ENCODE measurements at regions not wholly inside any gene's neighbourhood (a gene's known extent, or its start where the extent isn't known, plus 50 kb on each side); places are given as distances from the start of the nearest gene placed in this dataset.

DNA sequence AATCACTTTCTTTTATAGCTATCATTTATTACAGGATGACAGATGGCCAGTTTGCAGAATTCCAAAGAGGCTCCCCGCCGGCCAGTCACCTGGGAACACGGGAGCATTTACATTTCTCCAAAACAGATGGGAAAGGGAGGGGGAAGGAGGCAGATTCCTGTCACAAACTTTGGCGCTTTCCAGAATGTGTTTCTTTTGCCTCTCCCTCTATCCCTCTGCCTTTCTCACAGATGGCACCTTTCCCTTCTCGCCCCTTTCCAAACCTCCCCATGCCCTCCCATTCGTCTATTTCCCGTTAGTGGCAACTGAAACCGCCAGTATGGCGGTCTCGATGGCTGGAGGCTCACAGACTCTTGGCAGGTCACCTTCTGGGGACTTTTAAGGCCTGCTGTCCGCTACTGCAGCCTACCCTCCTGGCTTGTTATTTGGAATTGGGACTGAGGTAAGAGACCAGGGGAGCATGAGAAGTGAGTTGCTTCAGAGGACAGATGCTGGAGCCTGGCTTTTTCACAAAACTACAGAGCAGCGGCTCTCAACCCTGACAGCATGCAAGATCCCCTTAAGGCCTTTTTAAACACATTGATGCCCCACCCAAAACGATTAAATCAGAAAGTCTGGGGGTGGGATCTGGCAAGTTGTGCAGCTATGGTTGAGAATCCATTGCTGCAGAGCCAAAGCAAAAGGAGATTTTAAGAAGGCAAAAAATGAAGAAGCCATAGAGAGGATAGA lies 161.5 kb upstream of the VASH1 start:
- Histone ChIP-seq H3K27me3 (replicated peaks; ENCODE audit: control insufficient read depth, insufficient read depth, low read length, poor library complexity, severe bottlenecking) (no peaks in the 10 kb centered on the region), H3K4me3 (ENCODE audit: insufficient read depth, low read depth, low read length, poor library complexity, severe bottlenecking) (no peak overlapping the region), H3K36me3 (ENCODE audit: control insufficient read depth, insufficient read depth, low read length) (no peaks in the 10 kb centered on the region), H3K27ac (ENCODE audit: insufficient read depth, low read length, poor library complexity, severe bottlenecking) (no peak overlapping the region), H3K9me3 (ENCODE audit: control insufficient read depth, low read length) (no peaks in the 10 kb centered on the region), H3K4me1 (ENCODE audit: control insufficient read depth, insufficient read depth, low read length, poor library complexity, severe bottlenecking) (no peaks in the 10 kb centered on the region)
- no peak for DNase-seq

DNA sequence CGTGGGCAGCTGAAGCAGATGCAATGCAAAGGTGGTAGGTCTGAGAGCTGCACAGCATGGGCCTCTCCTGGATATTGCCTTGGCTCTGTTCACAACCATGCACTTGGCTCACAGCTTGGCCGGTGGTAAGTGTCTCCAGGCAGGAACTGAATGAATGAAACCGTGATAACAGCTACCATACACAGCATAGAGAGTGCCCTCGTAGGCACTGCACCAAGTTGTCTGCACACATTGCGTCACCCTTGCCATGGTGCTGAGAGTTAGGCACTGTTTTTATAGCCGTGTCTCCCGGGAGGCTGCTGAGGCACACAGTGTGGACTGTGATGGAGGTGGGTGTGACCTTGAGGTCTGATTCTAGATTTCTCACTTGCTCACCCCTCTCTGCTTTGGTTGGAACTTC lies 157.6 kb upstream of the VASH1 start:
- H3K36me3 ChIP-seq (ENCODE audit: control insufficient read depth, insufficient read depth, low read length), result no peaks in the 10 kb centered on the region
- no peaks in the 10 kb centered on the region for H3K27me3 ChIP-seq (replicated peaks; ENCODE audit: control insufficient read depth, insufficient read depth, low read length, poor library complexity, severe bottlenecking)
- no peaks in the 10 kb centered on the region for H3K4me1 ChIP-seq (ENCODE audit: control insufficient read depth, insufficient read depth, low read length, poor library complexity, severe bottlenecking)
- DNase-seq, result no peak
- no peak overlapping the region for H3K4me3 ChIP-seq (ENCODE audit: insufficient read depth, low read depth, low read length, poor library complexity, severe bottlenecking)
- H3K9me3 ChIP-seq (ENCODE audit: control insufficient read depth, low read length), result no peaks in the 10 kb centered on the region
- no peak overlapping the region for H3K27ac ChIP-seq (ENCODE audit: insufficient read depth, low read length, poor library complexity, severe bottlenecking)

DNA sequence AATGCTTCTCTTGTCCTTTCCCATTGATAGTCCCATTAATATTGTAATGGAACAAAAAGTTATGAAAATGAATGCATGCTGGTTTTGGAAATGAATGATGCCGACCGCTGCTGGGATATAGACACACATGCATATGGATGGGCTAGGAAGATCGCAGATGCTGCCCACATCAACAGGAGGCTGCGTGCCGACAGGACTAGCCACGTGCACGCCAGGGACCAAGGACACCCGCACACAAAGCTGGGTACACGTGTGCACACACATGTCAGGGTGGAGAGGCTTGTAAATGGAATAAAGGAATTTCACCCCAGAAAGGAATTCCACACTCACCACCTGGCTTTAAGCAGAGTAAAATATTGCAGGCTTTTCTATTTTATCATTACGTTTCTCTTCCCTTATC lies 153.8 kb upstream of the VASH1 start:
- no peak for DNase-seq
- H3K4me1 ChIP-seq (ENCODE audit: control insufficient read depth, insufficient read depth, low read length, poor library complexity, severe bottlenecking), result no peaks in the 10 kb centered on the region
- no peaks in the 10 kb centered on the region for H3K36me3 ChIP-seq (ENCODE audit: control insufficient read depth, insufficient read depth, low read length)
- H3K27me3 ChIP-seq (replicated peaks; ENCODE audit: control insufficient read depth, insufficient read depth, low read length, poor library complexity, severe bottlenecking), result no peaks in the 10 kb centered on the region
- no peak overlapping the region for H3K4me3 ChIP-seq (ENCODE audit: insufficient read depth, low read depth, low read length, poor library complexity, severe bottlenecking)
- H3K27ac ChIP-seq (ENCODE audit: insufficient read depth, low read length, poor library complexity, severe bottlenecking), result no peak overlapping the region
- H3K9me3 ChIP-seq (ENCODE audit: control insufficient read depth, low read length), result no peaks in the 10 kb centered on the region

DNA sequence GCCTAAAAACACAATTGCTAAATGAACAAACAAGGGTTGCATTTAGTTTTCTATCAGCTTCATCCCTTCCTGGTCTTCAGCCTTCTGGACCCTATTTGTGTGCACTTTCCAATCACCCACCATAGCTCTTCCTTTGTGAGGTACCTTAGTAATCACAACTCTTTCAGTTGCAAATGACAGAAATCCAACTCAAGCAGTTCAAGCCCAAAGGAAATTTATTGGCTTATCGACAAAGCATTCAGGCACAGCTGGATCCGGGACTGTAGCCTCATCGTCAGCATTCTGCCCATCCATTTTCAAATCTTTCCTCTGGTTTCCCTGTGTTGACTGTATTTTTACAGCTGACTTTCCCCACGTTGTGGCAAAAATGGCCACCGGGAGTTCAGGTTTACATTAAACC lies 148.6 kb upstream of the VASH1 start:
- no peaks in the 10 kb centered on the region for H3K4me1 ChIP-seq (ENCODE audit: control insufficient read depth, insufficient read depth, low read length, poor library complexity, severe bottlenecking)
- H3K27me3 ChIP-seq (replicated peaks; ENCODE audit: control insufficient read depth, insufficient read depth, low read length, poor library complexity, severe bottlenecking), result no peaks in the 10 kb centered on the region
- no peak overlapping the region for H3K27ac ChIP-seq (ENCODE audit: insufficient read depth, low read length, poor library complexity, severe bottlenecking)
- H3K36me3 ChIP-seq (ENCODE audit: control insufficient read depth, insufficient read depth, low read length), result no peaks in the 10 kb centered on the region
- DNase-seq, result no peak
- no peak overlapping the region for H3K4me3 ChIP-seq (ENCODE audit: insufficient read depth, low read depth, low read length, poor library complexity, severe bottlenecking)
- no peaks in the 10 kb centered on the region for H3K9me3 ChIP-seq (ENCODE audit: control insufficient read depth, low read length)

DNA sequence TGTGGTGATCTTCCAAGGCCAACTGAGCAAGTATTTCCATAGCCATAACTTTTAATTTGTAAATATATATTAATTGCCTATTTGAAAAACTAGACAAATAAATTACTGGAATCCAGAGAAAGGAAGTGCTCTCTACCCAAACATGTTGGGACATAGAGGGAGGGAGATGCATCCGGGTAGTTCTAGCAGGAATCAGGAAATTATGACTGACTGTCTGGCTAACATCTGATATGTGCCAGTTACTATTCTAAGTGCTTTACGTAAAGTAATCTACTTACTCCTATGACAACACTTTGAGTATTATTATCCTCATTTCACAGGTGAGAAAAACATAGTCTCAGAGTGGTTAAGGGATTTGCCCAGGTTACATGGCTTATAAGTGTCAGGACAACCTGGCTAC lies 147.7 kb upstream of the VASH1 start:
- no peak overlapping the region for H3K27ac ChIP-seq (ENCODE audit: insufficient read depth, low read length, poor library complexity, severe bottlenecking)
- no peak for DNase-seq
- H3K36me3 ChIP-seq (ENCODE audit: control insufficient read depth, insufficient read depth, low read length), result no peaks in the 10 kb centered on the region
- no peaks in the 10 kb centered on the region for H3K27me3 ChIP-seq (replicated peaks; ENCODE audit: control insufficient read depth, insufficient read depth, low read length, poor library complexity, severe bottlenecking)
- H3K9me3 ChIP-seq (ENCODE audit: control insufficient read depth, low read length), result peaks cover 4% of the 10 kb centered on the region
- H3K4me1 ChIP-seq (ENCODE audit: control insufficient read depth, insufficient read depth, low read length, poor library complexity, severe bottlenecking), result no peaks in the 10 kb centered on the region
- H3K4me3 ChIP-seq (ENCODE audit: insufficient read depth, low read depth, low read length, poor library complexity, severe bottlenecking), result no peak overlapping the region

DNA sequence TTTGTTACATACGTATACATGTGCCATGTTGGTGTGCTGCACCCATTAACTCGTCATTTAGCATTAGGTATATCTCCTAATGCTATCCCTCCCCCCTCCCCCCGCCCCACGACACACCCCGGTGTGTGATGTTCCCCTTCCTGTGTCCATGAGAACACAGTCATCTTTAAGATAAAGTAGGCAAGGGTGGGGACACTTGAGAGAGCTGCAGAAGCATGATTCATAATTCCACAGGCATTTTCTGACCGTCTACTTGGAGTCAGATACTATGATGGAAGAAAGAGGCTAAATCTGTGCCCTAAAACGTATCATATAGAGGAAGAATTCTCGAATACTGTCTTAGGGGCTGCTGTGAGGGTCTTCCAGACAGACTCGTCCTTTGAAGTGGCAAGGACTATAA lies 145.9 kb upstream of the VASH1 start:
- H3K9me3 ChIP-seq (ENCODE audit: control insufficient read depth, low read length), result peaks cover 4% of the 10 kb centered on the region

DNA sequence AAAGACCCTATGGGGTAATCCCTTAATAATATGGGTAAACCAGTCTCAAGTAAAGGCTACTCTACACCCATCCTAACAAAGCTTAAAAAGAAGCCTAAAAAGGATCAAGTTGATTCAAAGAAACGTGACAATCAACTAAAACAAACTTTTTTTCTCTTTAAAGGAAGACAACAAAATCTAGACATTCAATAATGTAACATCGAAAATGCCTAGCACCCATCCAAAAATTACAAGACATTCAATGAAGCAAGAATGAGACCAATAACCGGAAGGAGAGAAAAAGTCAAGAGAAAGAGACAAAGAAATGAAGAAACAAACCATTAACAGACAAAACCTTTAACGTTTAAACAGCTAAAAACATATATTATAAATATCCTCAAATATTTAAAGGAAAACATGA lies 143.8 kb upstream of the VASH1 start:
- Histone ChIP-seq H3K27ac (ENCODE audit: insufficient read depth, low read length, poor library complexity, severe bottlenecking) (no peak overlapping the region), H3K4me1 (ENCODE audit: control insufficient read depth, insufficient read depth, low read length, poor library complexity, severe bottlenecking) (no peaks in the 10 kb centered on the region), H3K9me3 (ENCODE audit: control insufficient read depth, low read length) (peaks cover 4% of the 10 kb centered on the region), H3K27me3 (replicated peaks; ENCODE audit: control insufficient read depth, insufficient read depth, low read length, poor library complexity, severe bottlenecking) (no peaks in the 10 kb centered on the region), H3K36me3 (ENCODE audit: control insufficient read depth, insufficient read depth, low read length) (no peaks in the 10 kb centered on the region), H3K4me3 (ENCODE audit: insufficient read depth, low read depth, low read length, poor library complexity, severe bottlenecking) (no peak overlapping the region)
- DNase-seq, result no peak

More for the DNA sequence above, 145.9 kb upstream of the VASH1 start:
- H3K4me3 ChIP-seq (ENCODE audit: insufficient read depth, low read depth, low read length, poor library complexity, severe bottlenecking), result no peak overlapping the region
- no peaks in the 10 kb centered on the region for H3K36me3 ChIP-seq (ENCODE audit: control insufficient read depth, insufficient read depth, low read length)
- no peaks in the 10 kb centered on the region for H3K4me1 ChIP-seq (ENCODE audit: control insufficient read depth, insufficient read depth, low read length, poor library complexity, severe bottlenecking)
- no peaks in the 10 kb centered on the region for H3K27me3 ChIP-seq (replicated peaks; ENCODE audit: control insufficient read depth, insufficient read depth, low read length, poor library complexity, severe bottlenecking)
- H3K27ac ChIP-seq (ENCODE audit: insufficient read depth, low read length, poor library complexity, severe bottlenecking), result no peak overlapping the region
- DNase-seq, result no peak

DNA sequence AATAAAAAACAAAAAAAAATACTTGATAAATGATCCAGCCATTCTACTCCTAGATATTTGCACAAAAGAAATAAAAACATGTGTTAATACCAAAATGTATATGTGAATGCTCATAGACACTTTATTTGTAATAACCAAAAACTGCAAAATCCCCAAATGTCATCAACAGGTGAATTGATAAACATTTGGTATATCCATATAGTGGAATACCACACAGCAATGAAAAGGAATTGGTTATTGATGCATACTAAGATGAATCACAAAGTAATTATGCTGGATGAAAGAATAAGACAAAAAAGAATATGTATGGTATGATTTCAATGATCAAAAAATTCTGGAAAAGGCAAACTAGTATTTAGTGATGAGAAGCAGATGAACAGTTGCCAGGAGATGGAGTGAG lies 124.7 kb upstream of the VASH1 start:
- Histone ChIP-seq H3K36me3 (ENCODE audit: control insufficient read depth, insufficient read depth, low read length) (no peaks in the 10 kb centered on the region), H3K4me1 (ENCODE audit: control insufficient read depth, insufficient read depth, low read length, poor library complexity, severe bottlenecking) (no peaks in the 10 kb centered on the region), H3K27ac (ENCODE audit: insufficient read depth, low read length, poor library complexity, severe bottlenecking) (no peak overlapping the region), H3K27me3 (replicated peaks; ENCODE audit: control insufficient read depth, insufficient read depth, low read length, poor library complexity, severe bottlenecking) (peaks cover 7% of the 10 kb centered on the region), H3K9me3 (ENCODE audit: control insufficient read depth, low read length) (no peaks in the 10 kb centered on the region), H3K4me3 (ENCODE audit: insufficient read depth, low read depth, low read length, poor library complexity, severe bottlenecking) (no peak overlapping the region)
- no peak for DNase-seq

DNA sequence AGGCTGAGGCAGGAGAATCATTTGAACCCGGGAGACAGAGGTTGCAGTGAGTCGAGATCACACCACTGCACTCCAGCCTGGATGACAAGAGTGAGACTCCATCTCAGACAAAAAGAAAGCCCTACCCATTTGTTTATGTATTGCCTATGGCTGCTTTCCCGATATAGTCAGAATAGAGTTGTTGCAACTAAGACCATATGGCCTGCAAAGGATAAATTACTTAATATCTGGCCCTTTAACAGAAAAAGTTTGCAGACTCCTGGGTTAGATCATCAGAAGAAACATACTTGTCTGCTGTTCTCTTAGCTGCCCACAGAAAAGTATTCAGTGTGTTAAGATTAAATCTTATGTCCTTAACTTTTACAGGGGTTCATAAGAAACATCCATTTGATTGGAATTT lies 122.4 kb upstream of the VASH1 start:
- no peak for DNase-seq
- H3K4me1 ChIP-seq (ENCODE audit: control insufficient read depth, insufficient read depth, low read length, poor library complexity, severe bottlenecking), result no peaks in the 10 kb centered on the region
- H3K27me3 ChIP-seq (replicated peaks; ENCODE audit: control insufficient read depth, insufficient read depth, low read length, poor library complexity, severe bottlenecking), result peaks cover 4% of the 10 kb centered on the region
- no peaks in the 10 kb centered on the region for H3K36me3 ChIP-seq (ENCODE audit: control insufficient read depth, insufficient read depth, low read length)
- H3K9me3 ChIP-seq (ENCODE audit: control insufficient read depth, low read length), result no peaks in the 10 kb centered on the region
- H3K4me3 ChIP-seq (ENCODE audit: insufficient read depth, low read depth, low read length, poor library complexity, severe bottlenecking), result no peak overlapping the region
- H3K27ac ChIP-seq (ENCODE audit: insufficient read depth, low read length, poor library complexity, severe bottlenecking), result no peak overlapping the region

DNA sequence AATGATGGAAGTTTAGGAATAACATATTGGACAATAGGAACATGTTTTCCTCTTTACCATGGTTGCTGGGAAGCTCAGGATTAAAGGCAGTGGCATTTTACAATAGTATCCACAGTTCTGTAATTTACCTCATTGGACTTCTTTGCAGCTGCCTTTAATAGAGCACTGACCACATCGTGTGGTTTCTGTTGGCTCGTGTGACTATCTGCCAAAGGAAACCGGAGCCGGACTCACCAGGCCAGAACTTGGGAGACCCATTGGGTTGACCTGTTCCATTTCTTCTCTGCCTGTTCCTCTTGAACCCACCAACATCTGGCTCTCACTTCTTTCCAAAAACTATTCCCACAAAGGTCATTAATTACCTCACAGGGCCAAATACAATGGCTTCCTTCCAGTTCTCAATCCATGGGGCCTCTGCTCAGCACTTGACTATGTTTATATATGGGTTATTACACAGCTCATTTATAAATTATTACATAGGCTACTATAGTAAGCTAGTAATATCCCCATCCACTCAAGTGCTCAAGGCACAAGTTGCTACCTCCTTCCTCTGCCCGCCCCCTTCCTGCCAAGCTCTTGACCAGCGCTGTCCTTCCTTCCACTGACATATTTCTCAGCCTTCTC lies 121.5 kb upstream of the VASH1 start:
- H3K27ac ChIP-seq (ENCODE audit: insufficient read depth, low read length, poor library complexity, severe bottlenecking), result no peak overlapping the region
- H3K4me3 ChIP-seq (ENCODE audit: insufficient read depth, low read depth, low read length, poor library complexity, severe bottlenecking), result no peak overlapping the region
- H3K36me3 ChIP-seq (ENCODE audit: control insufficient read depth, insufficient read depth, low read length), result no peaks in the 10 kb centered on the region
- H3K27me3 ChIP-seq (replicated peaks; ENCODE audit: control insufficient read depth, insufficient read depth, low read length, poor library complexity, severe bottlenecking), result peaks cover 4% of the 10 kb centered on the region
- no peaks in the 10 kb centered on the region for H3K9me3 ChIP-seq (ENCODE audit: control insufficient read depth, low read length)
- H3K4me1 ChIP-seq (ENCODE audit: control insufficient read depth, insufficient read depth, low read length, poor library complexity, severe bottlenecking), result no peaks in the 10 kb centered on the region
- no peak for DNase-seq
